HG03558 (cell line): ENCODE measurements at regions not wholly inside any gene's neighbourhood (a gene's known extent, or its start where the extent isn't known, plus 50 kb on each side); places are given as distances from the start of the nearest gene placed in this dataset.
"Not testable (repeated sequence)": the region's sequence is repeated elsewhere in the genome, so short reads cannot be mapped to it uniquely, and the experiment has no call there.

Experiments used
- ATAC-seq: cut with Tn5 transposase; IDR thresholded peaks from one replicate; pipeline ENCODE4 v1.9.1; 2021; ENCODE audit warnings: moderate number of reproducible peaks; ENCODE audit not compliant: unreplicated experiment; ENCODE audit errors: extremely low read depth

DNA sequence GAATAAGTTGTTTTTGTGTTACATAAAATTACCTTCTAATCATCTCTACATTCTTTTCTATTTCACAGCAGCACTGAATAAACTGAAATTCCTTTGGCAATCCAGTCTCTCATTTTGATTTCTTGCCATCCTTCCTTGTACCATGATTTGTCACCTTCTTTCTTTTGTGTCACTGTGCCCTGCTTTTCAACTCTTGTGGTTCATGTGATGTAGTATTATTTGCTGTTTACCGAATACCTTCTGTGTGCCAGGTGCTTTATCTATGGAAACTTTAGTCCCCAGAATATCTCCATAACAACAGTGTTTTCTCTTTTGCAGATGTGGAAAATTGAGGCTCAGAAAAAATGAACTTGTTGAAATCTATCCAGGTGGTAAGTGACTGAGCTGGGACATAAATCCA is 220.3 kb downstream of the STK31 start:
- ATAC-seq, result no peak

DNA sequence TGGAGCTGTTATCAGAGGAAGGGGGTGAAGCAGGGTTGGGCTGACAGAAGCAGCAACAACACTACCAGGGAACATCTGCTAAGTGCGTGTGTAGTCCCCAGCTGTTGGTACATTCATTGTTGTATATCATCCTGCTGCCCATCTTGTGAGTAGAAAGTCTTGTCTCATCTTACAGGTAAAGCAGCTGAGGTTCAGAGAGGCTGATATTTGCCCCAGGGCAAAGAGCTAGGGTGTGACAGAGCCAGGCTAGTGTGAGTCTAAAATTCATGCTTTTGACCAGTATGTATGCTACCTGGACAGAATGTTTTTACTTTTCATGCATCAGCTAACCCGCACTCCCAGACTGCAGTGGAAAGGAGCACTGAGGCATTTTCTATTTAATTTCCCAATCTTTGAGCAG is 221.6 kb downstream of the STK31 start:
- no peak for ATAC-seq

DNA sequence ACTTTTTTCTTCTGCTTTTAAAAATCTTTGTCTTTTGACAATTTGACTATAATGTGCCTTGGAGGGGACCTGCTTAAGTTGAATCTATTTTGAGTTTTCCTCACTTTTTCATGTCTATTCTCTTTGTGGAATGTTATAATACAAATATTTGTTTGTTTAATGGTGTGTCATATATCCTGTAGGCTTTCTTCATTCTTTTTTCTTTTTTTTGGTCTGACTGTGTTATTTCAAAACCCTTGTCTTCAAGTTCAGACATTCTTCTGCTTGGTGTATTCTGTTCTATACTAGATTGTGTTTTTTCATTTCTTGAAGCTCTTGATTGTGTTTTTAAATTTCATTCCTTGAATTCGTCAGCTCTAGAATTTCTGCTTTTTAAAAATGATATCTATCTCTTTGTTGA is 228.2 kb downstream of the STK31 start:
- no peak for ATAC-seq

DNA sequence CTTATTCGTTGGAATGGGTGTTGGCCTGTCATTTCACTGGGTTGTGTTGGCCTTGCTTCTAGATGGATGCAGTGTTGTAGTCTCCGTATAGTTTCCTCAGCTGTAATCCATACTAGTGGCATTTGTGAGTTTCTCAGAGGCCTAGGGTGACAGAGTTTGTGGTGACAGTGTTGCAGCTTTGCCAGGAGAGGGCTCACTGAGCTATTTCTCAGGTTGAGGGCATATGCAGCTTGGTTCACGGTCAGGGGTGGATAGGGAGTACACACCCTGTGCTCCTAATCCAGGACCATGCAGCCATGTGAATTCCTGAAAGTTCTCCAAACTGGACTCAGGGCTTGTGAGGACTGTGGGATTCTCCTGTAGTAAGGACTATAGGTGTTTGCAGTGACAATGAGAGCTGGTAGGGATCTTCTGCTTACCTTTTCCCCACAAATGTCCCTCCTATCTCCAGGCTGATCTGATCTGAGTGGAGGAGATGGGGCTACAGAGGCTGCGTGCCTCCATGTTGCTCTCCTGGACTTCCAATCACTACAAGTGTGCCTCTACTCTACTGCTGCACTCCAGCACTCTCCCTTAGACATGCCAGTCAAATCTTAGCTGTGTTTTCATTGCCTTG is 229.0 kb downstream of the STK31 start:
- no peak for ATAC-seq

DNA sequence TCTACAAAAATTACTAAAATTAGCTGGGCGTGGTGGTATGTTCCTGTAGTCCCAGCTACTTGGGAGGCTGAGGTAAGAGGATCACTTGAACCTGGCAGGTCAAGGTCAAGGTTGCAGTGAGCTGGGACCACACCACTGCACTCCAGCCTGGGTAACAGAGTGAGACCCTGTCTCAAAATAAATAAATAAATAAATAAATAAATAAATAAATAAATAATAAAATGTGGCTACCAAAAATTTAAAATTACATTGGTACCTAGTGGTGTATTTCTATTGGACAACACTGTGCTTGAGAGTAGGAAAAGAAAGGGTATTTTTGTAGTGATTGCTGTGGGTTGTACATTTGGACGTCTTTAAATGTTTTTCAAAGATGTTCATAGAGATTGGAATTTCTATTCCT is 229.7 kb downstream of the STK31 start:
- not testable (repeated sequence) for ATAC-seq

DNA sequence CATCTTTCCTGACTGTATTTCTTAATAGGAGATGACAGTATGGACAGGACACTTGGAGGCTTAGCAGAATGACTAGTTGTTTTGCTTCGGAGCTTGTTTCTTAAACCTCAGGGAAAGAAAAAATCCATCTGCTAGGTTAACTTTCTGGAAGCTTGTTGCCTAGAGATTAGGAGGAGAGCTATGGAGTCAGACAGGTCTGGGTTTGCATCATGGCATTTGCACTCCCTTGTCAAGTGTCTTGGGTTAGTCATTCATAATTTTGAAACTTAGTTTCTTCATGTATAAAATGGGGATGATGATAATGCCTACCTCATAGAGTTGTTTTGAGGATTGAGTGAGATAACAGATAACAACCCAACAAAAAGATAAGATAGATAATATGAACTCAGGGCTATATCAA is 231.5 kb downstream of the STK31 start:
- no peak for ATAC-seq

DNA sequence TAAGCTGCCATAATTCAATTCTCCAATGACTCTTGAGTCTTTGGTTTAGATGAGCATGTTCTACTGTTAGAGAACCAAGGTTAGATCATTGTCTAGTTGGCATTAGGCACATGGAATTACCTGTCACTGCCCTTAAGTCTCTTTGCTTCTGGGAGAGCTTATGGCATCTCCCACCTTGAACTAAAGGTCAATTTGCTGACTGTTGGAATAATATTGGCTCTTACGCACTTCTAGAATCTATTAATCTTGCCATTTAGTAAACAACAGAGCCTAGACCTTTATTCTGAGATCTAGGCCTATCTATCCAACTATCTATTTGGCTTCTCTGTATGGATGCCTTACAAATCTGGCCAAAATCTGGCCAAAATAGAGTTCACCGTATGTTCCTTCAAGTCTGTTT is 232.0 kb downstream of the STK31 start:
- no peak for ATAC-seq

DNA sequence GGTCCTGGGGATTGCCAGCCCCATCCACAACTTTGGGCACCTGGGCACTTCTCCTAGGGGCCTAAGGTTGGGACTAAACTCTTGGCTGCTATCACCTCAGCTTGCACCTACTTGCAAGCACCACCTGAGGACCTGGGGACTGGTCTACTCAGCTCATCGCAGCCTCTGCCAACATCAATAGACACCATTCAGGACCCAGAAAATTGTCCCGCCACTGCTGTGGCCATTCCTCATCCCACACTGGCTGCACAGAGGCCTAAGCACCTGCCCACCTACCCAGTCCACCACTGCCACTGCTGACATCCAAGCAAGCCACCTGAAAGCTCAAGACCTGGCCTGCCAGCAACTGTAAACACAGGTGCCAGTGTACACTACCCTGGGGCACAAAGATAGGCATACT is 234.1 kb downstream of the STK31 start:
- ATAC-seq, result no peak

DNA sequence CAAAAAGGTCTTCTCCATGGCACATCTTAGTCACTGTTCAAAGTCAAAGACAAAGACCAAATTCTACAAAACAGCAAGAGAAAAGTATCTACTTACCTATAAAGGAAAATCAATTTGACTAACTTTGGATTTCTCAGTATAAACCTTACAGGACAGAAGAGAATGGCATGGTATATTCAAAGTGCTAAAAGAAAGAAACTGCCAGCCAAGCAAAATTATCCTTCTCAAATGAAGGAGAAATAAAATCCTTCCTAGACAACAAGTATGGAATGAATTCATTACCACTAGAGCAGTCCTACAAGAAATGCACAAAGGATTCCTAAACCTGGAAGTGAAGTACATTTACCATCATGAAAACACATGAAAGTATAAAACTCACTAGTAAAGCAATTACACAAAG is 235.5 kb downstream of the STK31 start:
- ATAC-seq, result no peak

DNA sequence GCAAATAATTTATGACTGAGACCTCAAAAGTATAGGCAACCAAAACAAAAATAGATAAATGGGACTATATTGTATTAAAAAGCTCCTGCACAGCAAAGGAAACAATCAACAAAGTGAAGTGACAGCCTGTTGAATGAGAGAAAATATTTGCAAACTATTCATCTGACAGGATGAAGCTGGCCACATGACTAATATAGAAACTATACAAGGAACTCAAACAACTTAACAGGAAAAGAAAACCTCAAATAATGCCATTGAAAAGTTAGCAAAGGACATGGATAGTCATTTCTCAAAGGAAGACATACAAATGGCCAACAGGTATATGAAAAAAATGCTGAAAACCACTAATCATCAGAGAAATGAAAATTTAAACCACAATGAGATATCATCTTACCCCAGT is 245.1 kb downstream of the STK31 start:
- ATAC-seq, result no peak

DNA sequence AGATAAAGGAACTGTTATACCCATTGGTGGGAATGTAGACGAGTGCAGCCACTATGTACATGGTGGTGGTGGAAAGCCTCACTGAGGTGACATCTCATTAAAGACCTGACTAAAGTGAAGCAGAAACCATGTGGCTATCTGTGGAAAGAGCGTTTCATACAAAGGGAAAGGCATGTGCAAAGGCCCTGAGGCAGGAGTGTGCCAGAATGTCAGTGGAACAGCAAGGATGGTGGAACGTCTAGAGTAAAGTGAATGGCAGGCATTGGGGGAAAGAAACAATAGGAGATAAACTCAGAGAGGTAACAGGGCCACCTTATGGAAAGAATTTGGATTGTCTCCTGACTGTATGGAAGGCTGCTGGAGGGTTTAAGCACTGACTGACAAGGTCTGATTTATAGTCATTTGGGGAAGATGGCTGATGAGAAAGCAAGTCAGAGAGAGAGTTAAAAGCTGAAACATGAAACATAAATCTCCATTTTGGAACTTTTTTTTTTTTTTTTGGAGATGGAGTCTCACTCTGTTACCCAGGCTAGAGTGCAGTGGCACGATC is 245.7 kb downstream of the STK31 start:
- ATAC-seq, result no peak

DNA sequence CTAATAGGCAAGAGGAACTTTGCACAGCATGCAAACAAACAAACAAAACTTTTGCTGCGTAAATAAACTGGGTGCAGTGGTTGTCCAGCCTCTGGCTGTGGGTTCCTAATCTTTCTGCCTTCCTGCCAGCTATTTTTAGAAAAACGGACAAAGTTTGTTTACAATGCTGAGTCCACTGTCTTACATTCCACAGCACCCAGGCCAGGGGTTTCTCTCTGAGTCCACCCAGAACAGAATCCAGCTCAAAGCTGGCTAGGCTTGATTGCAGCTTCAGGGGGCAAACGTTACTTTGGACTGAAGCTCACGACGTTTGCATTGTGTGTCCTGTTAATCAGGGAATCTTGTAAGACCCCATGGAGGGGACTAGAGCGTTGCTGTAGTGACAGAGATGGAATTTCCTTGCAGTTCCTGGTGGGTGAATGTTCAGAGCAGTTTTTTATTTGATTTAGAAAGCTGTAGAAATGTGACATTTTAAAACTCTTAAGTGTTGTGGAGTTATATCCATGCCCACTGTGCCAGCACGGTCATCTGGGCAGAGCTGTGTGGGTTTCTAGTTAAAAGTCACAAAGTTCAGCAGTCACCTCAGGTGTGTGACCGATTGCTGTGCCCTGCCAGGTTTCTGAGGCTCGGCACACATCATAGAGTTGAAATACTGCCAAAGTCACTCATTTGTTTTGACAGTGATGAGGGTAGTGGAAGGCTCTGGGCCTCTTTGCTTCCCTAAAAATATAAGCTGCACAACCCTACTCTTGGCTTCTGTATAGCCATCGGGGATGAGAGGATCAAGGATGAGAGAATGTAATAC is 247.0 kb downstream of the STK31 start:
- ATAC-seq, result no peak

DNA sequence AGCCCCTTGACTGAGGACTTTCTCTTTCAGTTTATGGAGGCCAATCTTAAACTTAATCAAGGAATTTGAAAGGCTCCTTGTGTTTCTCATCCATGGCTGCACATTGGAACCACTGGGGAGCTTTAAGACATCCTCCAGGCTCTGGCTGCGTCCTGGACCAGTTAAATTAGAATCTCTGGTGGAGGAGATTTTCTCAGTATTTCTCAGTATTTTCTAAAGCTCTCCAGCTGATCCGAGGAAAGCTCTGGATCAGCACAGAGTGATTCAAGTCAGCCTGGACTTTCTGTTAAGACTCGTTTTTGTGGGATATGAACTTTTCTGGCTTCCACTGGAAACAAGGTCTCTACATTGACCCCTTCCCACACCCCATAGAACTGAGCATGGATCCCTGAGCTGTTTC is 249.8 kb downstream of the STK31 start:
- no peak for ATAC-seq

DNA sequence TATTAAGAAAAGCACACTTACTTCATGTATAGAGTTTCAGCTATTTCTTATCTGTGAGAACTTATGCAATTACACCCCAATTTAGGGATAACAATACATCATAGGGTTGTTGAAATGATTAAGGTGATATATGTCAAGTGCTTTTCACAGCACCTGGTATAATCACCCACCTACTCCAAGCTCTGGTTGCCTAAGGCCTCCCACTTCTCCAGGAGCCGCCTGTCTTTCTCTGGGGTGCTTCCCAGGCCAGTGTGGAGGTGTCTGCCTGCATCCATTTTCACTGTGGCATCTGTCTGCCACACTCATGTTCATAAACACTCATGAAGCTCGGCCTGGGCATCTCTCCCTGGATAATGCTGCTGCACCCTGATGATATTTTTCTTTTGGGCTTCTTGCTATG is 250.3 kb downstream of the STK31 start:
- no peak for ATAC-seq

DNA sequence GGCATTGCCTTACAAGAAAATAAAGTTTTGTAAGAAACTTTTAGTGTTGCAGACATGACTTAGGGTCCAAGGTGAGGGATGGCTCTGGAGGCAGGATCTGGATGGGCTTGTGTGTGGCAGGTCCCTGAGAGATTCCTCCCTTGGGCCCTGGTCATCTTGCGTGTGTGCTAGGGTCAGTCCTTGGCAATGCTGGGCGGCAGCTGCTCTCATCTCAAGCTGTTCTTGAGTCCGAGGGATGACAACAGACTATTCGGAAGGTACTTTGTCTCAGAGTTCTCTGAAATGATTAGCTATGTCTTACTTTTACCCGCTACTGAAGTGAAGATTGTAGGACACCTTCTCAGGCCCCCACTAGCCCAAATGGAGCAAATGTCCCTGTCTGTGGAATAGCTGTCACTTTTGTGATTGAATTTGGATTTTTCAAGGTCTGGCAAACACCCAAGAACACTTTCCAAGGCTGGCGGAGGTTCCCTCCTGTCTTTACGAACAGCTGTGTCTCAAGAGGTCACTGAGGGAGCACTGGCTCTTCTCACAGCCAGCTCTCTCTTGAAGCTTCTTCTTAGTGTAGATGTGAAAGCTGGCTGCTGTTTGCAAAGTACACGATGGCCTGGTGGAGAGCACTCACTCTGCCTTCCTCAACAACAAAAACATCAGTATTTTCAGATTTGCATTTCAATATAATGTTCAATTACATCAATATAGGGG is 253.6 kb downstream of the STK31 start:
- ATAC-seq, result no peak

DNA sequence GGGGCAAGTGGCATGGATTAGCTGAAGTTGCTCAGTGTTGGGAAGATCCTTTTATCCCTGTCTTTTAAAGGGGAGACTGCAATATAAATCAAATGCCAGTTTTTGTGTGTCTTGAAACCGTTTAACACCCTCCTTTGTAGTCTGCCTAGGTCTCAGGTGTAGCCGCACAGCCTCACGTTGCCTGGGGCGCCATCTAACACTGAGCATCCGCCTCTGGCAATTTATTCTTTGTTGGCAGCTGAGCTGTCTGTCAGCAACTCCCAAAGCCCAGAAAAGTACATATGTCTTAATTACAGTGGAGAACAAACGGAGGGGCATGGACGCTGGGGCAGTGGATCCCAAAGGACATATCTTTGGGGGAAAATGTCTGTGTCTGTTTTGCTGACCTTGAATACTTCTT is 254.7 kb downstream of the STK31 start:
- ATAC-seq, result no peak

DNA sequence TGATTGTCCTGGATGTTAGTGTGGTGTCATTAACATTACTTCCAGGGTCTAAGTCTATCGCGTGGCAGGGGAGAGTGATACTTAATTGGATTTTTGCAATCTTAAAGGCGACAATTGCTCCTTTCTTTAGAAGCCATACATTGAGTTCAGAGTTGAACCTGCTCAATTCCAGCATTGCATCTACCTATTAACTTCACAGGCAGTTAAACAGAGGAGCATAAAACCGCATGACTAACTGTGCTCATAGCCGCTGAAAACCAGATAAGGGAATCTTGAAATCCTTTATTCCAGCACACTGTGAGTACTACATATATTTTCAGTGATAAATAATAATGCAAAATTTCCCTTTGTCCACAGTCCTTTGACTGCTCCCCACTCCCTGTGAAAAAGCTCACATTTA is 255.3 kb downstream of the STK31 start:
- no peak for ATAC-seq

DNA sequence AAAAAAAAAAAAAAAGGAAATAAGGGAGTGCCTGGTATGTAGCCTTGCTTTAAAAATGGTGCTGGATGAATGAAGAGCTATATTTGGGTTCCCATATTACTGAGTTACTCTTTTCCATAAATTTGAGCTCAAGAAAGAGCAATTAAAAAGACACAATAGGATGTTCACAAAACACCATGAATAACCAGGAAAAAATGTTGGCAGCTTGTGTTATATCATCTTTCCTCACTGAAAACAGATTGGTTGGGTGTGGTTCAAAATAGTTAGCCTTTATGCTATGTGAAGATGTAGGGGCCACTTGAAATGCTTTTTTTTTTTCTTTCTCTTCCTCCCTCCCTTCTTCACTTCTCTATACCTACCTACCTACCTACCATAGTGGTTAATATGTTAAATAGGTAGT is 256.9 kb downstream of the STK31 start:
- no peak for ATAC-seq

DNA sequence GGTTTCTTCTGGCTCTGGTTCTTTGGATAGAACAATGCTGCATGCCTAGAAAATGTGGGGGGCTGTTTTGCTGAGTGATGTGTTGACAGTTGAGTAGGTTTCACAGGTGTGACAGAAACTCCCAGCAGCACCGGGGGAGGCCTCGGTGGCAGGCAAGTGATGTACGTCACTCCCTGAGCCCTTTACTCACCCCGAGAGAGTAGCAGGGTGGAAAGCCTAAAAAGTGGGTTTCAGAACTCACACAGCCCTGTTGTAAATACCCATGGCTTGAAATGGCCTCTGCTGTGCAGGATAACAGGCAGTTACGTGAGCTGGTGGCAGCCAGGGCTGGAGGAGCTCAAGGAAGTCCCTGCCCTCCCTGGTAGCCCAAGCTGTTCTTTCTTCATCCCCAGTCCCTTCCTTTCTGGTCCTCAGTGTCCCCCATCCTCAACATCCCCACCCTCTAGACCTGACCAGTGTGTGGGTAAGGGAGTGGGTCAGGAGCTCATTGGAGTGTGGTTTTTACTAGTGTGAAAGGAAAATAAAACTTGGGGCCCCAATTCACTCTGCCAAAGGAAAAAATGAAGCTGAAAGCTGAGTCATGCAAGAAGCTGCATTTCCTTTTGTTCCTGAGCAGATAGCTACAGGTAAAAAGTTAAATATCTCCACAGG is 258.1 kb downstream of the STK31 start:
- ATAC-seq, result no peak

DNA sequence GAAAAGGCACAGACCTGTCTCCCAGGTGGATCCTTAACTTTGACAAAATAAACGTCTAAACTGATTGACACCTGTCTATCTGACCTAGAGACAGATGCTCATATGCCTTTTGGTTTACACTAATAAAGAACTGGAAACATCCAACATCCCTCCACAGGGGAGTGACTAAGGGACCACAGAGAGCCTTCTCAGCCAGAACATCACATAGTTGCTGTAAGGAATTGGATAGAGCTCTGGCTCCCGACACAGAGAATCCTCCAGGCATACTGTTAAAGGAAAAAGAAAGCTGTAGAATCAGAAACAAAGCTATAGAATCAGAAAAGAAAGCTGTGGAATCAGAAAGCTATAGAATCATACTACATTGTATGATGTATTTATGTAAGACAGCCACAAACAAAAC is 258.8 kb downstream of the STK31 start:
- ATAC-seq, result no peak

DNA sequence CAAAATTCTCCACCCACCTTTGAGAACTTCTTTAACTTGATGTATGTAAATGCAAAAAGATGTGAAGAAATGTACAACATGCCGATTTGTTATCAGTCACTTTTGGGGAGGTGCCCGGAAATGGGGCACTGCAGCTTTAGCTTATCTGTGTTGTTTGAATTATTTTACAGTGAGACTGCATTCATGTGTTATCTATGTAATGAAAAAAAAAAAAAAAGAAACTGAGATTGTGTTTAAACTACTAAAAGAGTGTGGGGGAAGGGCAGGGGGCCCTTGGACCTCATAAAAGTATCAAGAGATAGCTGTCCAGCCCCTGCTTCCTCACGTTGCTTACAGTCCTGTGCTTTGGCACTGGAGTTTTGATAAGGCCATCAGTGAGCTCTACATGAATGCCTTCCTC is 259.4 kb downstream of the STK31 start:
- no peak for ATAC-seq
